K562 (cell line): ENCODE measurements at regions not wholly inside any gene's neighbourhood (a gene's known extent, or its start where the extent isn't known, plus 50 kb on each side); places are given as distances from the start of the nearest gene placed in this dataset.

ENCODE experiments used
- FOXA3 ChIP-seq, 2 experiments: fragments of 450-650 bp in 1 of 2; sonication (generic) in 1 of 2; formaldehyde crosslinking; IDR thresholded peaks in 1 of 2; conservative IDR thresholded peaks in 1 of 2; 2 replicates each; pipeline versions ENCODE4 v1.4.0 to v1.8.0; 2020 to 2022; ENCODE audit warnings: mild to moderate bottlenecking in 2 of 2, missing genetic modification reagents in 1 of 2
- HDAC6 ChIP-seq: IDR thresholded peaks from 2 replicates; pipeline ENCODE4 v1.6.1; 2012; ENCODE audit warnings: low read depth, mild to moderate bottlenecking, control low read depth, inconsistent platforms, low read length, moderate library complexity
- TEAD4 ChIP-seq, 2 experiments: sonication (generic) in 1 of 2; formaldehyde crosslinking in 1 of 2; IDR thresholded peaks; 2 replicates each; pipeline versions ENCODE4 v1.6.1 to v1.8.0; 2012 to 2022; ENCODE audit warnings: borderline replicate concordance in 1 of 2, inconsistent platforms in 1 of 2, low read length in 1 of 2, mild to moderate bottlenecking in 1 of 2, missing genetic modification reagents in 1 of 2
- TF ChIP-seq, protein P1 (sequence below), 3 experiments: IDR thresholded peaks in 2 of 3; conservative IDR thresholded peaks in 1 of 3; 2 replicates each; pipeline ENCODE4 v1.5.1; 2011 to 2012; ENCODE audit warnings: low read length in 3 of 3, mild to moderate bottlenecking in 3 of 3, control low read depth in 2 of 3, improper control_type of control experiment in 1 of 3, inconsistent platforms in 1 of 3, low read depth in 1 of 3, mixed read lengths in 1 of 3, moderate library complexity in 1 of 3; ENCODE audit not compliant: insufficient read depth in 2 of 3
- TF ChIP-seq, protein P2 (sequence below): fragments of 450-650 bp; formaldehyde crosslinking; IDR thresholded peaks from 2 replicates; pipeline ENCODE4 v1.4.0; 2020; ENCODE audit warnings: mild to moderate bottlenecking, mixed read lengths

DNA sequence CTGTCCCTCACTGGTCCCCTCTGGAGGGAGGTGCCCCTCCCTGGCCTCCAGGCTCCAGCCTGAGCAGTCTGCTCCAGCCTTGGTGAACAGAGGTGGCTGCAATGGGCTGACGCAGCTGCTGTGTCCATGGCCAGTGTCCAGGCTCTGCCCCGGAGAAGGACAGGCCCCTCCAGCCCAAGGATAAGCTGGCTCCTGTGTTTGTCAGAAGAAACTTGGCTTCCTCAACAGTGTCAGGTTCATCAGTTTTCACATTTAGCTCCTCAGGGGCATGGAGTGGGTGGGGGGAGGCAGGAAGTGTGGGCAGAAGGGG lies 402.8 kb downstream of the MATN1 start:
- TF ChIP-seq, protein P1, sequence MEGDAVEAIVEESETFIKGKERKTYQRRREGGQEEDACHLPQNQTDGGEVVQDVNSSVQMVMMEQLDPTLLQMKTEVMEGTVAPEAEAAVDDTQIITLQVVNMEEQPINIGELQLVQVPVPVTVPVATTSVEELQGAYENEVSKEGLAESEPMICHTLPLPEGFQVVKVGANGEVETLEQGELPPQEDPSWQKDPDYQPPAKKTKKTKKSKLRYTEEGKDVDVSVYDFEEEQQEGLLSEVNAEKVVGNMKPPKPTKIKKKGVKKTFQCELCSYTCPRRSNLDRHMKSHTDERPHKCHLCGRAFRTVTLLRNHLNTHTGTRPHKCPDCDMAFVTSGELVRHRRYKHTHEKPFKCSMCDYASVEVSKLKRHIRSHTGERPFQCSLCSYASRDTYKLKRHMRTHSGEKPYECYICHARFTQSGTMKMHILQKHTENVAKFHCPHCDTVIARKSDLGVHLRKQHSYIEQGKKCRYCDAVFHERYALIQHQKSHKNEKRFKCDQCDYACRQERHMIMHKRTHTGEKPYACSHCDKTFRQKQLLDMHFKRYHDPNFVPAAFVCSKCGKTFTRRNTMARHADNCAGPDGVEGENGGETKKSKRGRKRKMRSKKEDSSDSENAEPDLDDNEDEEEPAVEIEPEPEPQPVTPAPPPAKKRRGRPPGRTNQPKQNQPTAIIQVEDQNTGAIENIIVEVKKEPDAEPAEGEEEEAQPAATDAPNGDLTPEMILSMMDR (IDR thresholded peaks at IDR 0.05 in 2 of 3, conservative IDR thresholded peaks at IDR 0.05 in 1 of 3; ENCODE audit: insufficient read depth in 2 of 3, low read depth in 1 of 3, low read length in 3 of 3) = no peak
- TF ChIP-seq HDAC6 (no peak), FOXA3 (CRISPR knock-in tag; conservative IDR thresholded peaks at IDR 0.05 in 1 of 2, IDR thresholded peaks at IDR 0.05 in 1 of 2) (no peak), TEAD4 (IDR thresholded peaks at IDR 0.05; ENCODE audit: low read length) (no peak), TEAD4 (CRISPR knock-in tag; IDR thresholded peaks at IDR 0.05; ENCODE audit: borderline replicate concordance) (no peak)
- TF ChIP-seq, protein P2, sequence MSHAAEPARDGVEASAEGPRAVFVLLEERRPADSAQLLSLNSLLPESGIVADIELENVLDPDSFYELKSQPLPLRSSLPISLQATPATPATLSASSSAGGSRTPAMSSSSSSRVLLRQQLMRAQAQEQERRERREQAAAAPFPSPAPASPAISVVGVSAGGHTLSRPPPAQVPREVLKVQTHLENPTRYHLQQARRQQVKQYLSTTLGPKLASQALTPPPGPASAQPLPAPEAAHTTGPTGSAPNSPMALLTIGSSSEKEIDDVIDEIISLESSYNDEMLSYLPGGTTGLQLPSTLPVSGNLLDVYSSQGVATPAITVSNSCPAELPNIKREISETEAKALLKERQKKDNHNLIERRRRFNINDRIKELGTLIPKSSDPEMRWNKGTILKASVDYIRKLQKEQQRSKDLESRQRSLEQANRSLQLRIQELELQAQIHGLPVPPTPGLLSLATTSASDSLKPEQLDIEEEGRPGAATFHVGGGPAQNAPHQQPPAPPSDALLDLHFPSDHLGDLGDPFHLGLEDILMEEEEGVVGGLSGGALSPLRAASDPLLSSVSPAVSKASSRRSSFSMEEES (CRISPR knock-in tag) = no peak
